ENCODE measurements at regions not wholly inside any gene's neighbourhood (a gene's known extent, or its start where the extent isn't known, plus 50 kb on each side); places are given as distances from the start of the nearest gene placed in this dataset.
"Not testable (repeated sequence)": the region's sequence is repeated elsewhere in the genome, so short reads cannot be mapped to it uniquely, and the experiment has no call there.

DNA sequence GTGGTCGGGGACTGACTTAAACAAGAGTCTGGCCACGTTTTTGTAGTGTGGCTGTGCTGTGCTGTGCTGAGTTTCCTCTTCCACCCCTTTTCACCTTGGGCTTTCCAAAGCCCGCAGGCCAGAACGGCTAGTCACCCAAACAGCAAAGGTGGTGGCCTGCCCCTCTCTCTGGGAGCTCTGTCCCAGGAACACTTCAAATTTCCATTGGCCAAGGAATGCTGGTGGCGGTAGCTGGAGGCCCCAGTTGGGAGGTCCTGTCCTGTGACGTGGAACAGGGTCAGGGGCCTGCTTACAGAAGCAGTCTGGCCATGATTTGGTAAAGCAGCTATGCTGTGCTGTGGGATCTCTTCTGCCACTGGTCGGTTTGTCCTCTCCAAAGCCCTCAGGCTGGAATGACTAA is 628.1 kb upstream of the DEFB115 start:
- not testable (repeated sequence) for TF ChIP-seq ZNF70 (CRISPR knock-in tag; IDR thresholded peaks at IDR 0.05); SNAI2 (CRISPR knock-in tag; IDR thresholded peaks at IDR 0.05); ZNF8 (CRISPR knock-in tag; IDR thresholded peaks at IDR 0.05); ZFP30 (CRISPR knock-in tag; IDR thresholded peaks at IDR 0.05); TCF4 (CRISPR knock-in tag; IDR thresholded peaks at IDR 0.05; ENCODE audit: borderline replicate concordance); ARNTL (CRISPR knock-in tag; IDR thresholded peaks at IDR 0.05; ENCODE audit: borderline replicate concordance, low read depth); ZFP3 (CRISPR knock-in tag; IDR thresholded peaks at IDR 0.05); ZNF565 (CRISPR knock-in tag; conservative IDR thresholded peaks at IDR 0.05; ENCODE audit: low read depth); CSDC2 (CRISPR knock-in tag; IDR thresholded peaks at IDR 0.05)
- TF ChIP-seq, protein P1, sequence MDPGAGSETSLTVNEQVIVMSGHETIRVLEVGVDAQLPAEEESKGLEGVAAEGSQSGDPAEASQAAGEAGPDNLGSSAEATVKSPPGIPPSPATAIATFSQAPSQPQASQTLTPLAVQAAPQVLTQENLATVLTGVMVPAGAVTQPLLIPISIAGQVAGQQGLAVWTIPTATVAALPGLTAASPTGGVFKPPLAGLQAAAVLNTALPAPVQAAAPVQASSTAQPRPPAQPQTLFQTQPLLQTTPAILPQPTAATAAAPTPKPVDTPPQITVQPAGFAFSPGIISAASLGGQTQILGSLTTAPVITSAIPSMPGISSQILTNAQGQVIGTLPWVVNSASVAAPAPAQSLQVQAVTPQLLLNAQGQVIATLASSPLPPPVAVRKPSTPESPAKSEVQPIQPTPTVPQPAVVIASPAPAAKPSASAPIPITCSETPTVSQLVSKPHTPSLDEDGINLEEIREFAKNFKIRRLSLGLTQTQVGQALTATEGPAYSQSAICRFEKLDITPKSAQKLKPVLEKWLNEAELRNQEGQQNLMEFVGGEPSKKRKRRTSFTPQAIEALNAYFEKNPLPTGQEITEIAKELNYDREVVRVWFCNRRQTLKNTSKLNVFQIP (CRISPR knock-in tag; IDR thresholded peaks at IDR 0.05; ENCODE audit: borderline replicate concordance, low read depth): not testable (repeated sequence)
- TF ChIP-seq, protein P2, sequence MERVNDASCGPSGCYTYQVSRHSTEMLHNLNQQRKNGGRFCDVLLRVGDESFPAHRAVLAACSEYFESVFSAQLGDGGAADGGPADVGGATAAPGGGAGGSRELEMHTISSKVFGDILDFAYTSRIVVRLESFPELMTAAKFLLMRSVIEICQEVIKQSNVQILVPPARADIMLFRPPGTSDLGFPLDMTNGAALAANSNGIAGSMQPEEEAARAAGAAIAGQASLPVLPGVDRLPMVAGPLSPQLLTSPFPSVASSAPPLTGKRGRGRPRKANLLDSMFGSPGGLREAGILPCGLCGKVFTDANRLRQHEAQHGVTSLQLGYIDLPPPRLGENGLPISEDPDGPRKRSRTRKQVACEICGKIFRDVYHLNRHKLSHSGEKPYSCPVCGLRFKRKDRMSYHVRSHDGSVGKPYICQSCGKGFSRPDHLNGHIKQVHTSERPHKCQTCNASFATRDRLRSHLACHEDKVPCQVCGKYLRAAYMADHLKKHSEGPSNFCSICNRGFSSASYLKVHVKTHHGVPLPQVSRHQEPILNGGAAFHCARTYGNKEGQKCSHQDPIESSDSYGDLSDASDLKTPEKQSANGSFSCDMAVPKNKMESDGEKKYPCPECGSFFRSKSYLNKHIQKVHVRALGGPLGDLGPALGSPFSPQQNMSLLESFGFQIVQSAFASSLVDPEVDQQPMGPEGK (CRISPR knock-in tag; IDR thresholded peaks at IDR 0.05; ENCODE audit: borderline replicate concordance): not testable (repeated sequence)
